HCT116 (cell line): ENCODE measurements at regions not wholly inside any gene's neighbourhood (a gene's known extent, or its start where the extent isn't known, plus 50 kb on each side); places are given as distances from the start of the nearest gene placed in this dataset.

ENCODE experiments used
- ATAC-seq: fragments of 200-7000 bp; cut with Tn5 transposase; 2 replicates; pipeline ENCODE4 v1.9.1; 2020; ENCODE audit warnings: mild to moderate bottlenecking, moderate library complexity
- BruUV-seq: library from RNA; stranded (reverse); fragments of 400-500 nt; replicated peaks from 2 replicates; lab custom pipeline; 2021; lab: Mats Ljungman, UMichigan
- CTCF ChIA-PET: fragments of 300-600 bp; sonication (Branson Sonifier 250); formaldehyde crosslinking; loops from one replicate; lab custom pipeline; 2021; ENCODE audit warnings: antibody characterized with exemption; lab: Charles Lee
- POLR2A ChIA-PET: fragments of 300-600, 350-600 bp; sonication (Branson Sonifier 250); formaldehyde crosslinking; loops from one replicate; lab custom pipeline; 2021; ENCODE audit warnings: antibody characterized with exemption; lab: Charles Lee
- RAD21 ChIA-PET, 2 experiments: fragments of 300-600 bp; sonication (Branson Sonifier 250); formaldehyde crosslinking; loops; one replicate each; lab custom pipeline; 2023; ENCODE audit warnings: low total read pairs in 2 of 2; ENCODE audit not compliant: uncharacterized antibody in 2 of 2, unreplicated experiment in 2 of 2, low non-redundant PET in 1 of 2; lab: Charles Lee
- DNase-seq: peaks from one replicate; pipeline ENCODE4 v3.0.0-alpha.2; 2010; ENCODE audit warnings: low read depth, low spot score
- H2AFZ ChIP-seq: fragments of 200-600 bp; shearing (Covaris generic), sonication (generic); 2 replicates; pipeline ENCODE4 v1.6.1; 2017; ENCODE audit warnings: low read depth, mixed run types, mixed read lengths, antibody characterized with exemption, low read length; ENCODE audit not compliant: poor library complexity, severe bottlenecking
- H3K27ac ChIP-seq: 2 replicates; pipeline ENCODE4 v1.5.1; 2012; ENCODE audit warnings: low read depth, low read length
- H3K27me3 ChIP-seq: fragments of 200-600 bp; sonication (generic); 2 replicates; pipeline ENCODE4 v1.6.1; 2016; ENCODE audit warnings: mixed run types, low read length, mixed read lengths; ENCODE audit not compliant: insufficient read depth
- H3K36me3 ChIP-seq, 2 experiments: fragments of 200-500 bp in 1 of 2; fragments of 200-600 bp in 1 of 2; sonication (Bioruptor generic) in 1 of 2; sonication (generic) in 1 of 2; 2 replicates each; pipeline versions ENCODE4 v1.5.1 to v1.6.1; 2014 to 2016; ENCODE audit warnings: low read length in 2 of 2, inconsistent platforms in 1 of 2, mixed read lengths in 1 of 2, mixed run types in 1 of 2; ENCODE audit not compliant: insufficient read depth in 2 of 2, control insufficient read depth in 1 of 2
- H3K4me1 ChIP-seq, 2 experiments: fragments of 200-600 bp in 1 of 2; sonication (generic) in 1 of 2; 2 replicates each; pipeline versions ENCODE4 v1.5.1 to v1.6.1; 2012 to 2017; ENCODE audit warnings: low read length in 2 of 2, inconsistent platforms in 1 of 2, mild to moderate bottlenecking in 1 of 2, mixed read lengths in 1 of 2, mixed run types in 1 of 2, moderate library complexity in 1 of 2; ENCODE audit not compliant: insufficient read depth in 2 of 2, control insufficient read depth in 1 of 2
- H3K4me2 ChIP-seq: fragments of 200-600 bp; sonication (generic); 2 replicates; pipeline ENCODE4 v1.6.1; 2017; ENCODE audit warnings: mixed run types, low read length, mixed read lengths
- H3K4me3 ChIP-seq, 2 experiments: fragments of 200-600 bp in 1 of 2; sonication (generic) in 1 of 2; replicated peaks in 1 of 2; 2 replicates each; pipeline ENCODE4 v1.5.1; 2011 to 2016; ENCODE audit warnings: low read length in 2 of 2, control low read depth in 1 of 2, low read depth in 1 of 2, mild to moderate bottlenecking in 1 of 2, mixed read lengths in 1 of 2, mixed run types in 1 of 2
- H3K79me2 ChIP-seq: fragments of 200-600 bp; sonication (generic); 2 replicates; pipeline ENCODE4 v1.6.1; 2017; ENCODE audit warnings: mild to moderate bottlenecking, mixed run types, low read length, moderate library complexity, mixed read lengths; ENCODE audit not compliant: insufficient read depth
- H3K9ac ChIP-seq: fragments of 200-600 bp; sonication (generic); 2 replicates; pipeline ENCODE4 v1.6.1; 2016; ENCODE audit warnings: low read length, mixed read lengths
- H3K9me2 ChIP-seq: fragments of 200-600 bp; sonication (generic), shearing (Covaris generic); 2 replicates; pipeline ENCODE4 v1.6.1; 2017; ENCODE audit warnings: mixed run types, mild to moderate bottlenecking, moderate library complexity; ENCODE audit not compliant: insufficient read depth
- H3K9me3 ChIP-seq, 2 experiments: fragments of 200-500 bp in 1 of 2; fragments of 200-600 bp in 1 of 2; sonication (Bioruptor generic) in 1 of 2; sonication (generic) in 1 of 2; 2 replicates each; pipeline ENCODE4 v1.6.1; 2014 to 2017; ENCODE audit warnings: low read length in 2 of 2, mixed read lengths in 2 of 2, inconsistent platforms in 1 of 2, low read depth in 1 of 2, mild to moderate bottlenecking in 1 of 2, mixed run types in 1 of 2, moderate library complexity in 1 of 2; ENCODE audit not compliant: control insufficient read depth in 1 of 2, insufficient read depth in 1 of 2
- H4K20me1 ChIP-seq: fragments of 200-600 bp; sonication (generic), shearing (Covaris generic); 2 replicates; pipeline ENCODE4 v1.6.1; 2017; ENCODE audit warnings: mixed run types, mild to moderate bottlenecking, moderate library complexity; ENCODE audit not compliant: insufficient read depth
- CEBPB ChIP-seq: IDR thresholded peaks from 2 replicates; pipeline ENCODE4 v1.6.1; 2012; ENCODE audit warnings: low read depth
- EGR1 ChIP-seq: IDR thresholded peaks from 2 replicates; pipeline ENCODE4 v1.6.1; 2012; ENCODE audit warnings: low read depth
- ELF1 ChIP-seq: IDR thresholded peaks from 2 replicates; pipeline ENCODE4 v1.6.1; 2012; ENCODE audit warnings: low read depth, borderline replicate concordance
- EZH2 ChIP-seq: fragments of 200-600 bp; sonication (generic); IDR thresholded peaks from 2 replicates; pipeline ENCODE4 v1.6.1; 2017; ENCODE audit warnings: antibody characterized with exemption, mixed run types
- EZH2phosphoT487 ChIP-seq: fragments of 200-600 bp; IDR thresholded peaks from 2 replicates; pipeline ENCODE4 v1.6.1; 2018; ENCODE audit warnings: antibody characterized with exemption, borderline replicate concordance
- FOSL1 ChIP-seq: IDR thresholded peaks from 2 replicates; pipeline ENCODE4 v1.6.1; 2012; ENCODE audit warnings: low read depth
- JUND ChIP-seq: IDR thresholded peaks from 2 replicates; pipeline ENCODE4 v1.6.1; 2012
- POLR2A ChIP-seq: IDR thresholded peaks from 2 replicates; pipeline ENCODE4 v1.7.0; 2011; ENCODE audit warnings: borderline replicate concordance; ENCODE audit not compliant: insufficient read depth, insufficient read length; ENCODE audit errors: extremely low read depth
- SIN3A ChIP-seq: IDR thresholded peaks from 2 replicates; pipeline ENCODE4 v1.6.1; 2012; ENCODE audit warnings: low read depth
- SP1 ChIP-seq: IDR thresholded peaks from 2 replicates; pipeline ENCODE4 v1.6.1; 2012; ENCODE audit warnings: low read depth
- SRF ChIP-seq: IDR thresholded peaks from 2 replicates; pipeline ENCODE4 v1.6.1; 2012; ENCODE audit warnings: low read depth
- TCF7L2 ChIP-seq: IDR thresholded peaks from 2 replicates; pipeline ENCODE4 v1.7.0; 2011; ENCODE audit warnings: borderline replicate concordance, inconsistent platforms; ENCODE audit not compliant: insufficient read depth, insufficient read length; ENCODE audit errors: extremely low read depth
- YY1 ChIP-seq: IDR thresholded peaks from 2 replicates; pipeline ENCODE4 v1.6.1; 2011; ENCODE audit warnings: low read length, low read depth, moderate library complexity, mild to moderate bottlenecking; ENCODE audit not compliant: insufficient replicate concordance; ENCODE audit errors: extremely low read depth
- ZFX ChIP-seq: fragments of 450-650 bp; IDR thresholded peaks from 2 replicates; pipeline ENCODE4 v1.6.1; 2017
- ZNF274 ChIP-seq: fragments of 200-500 bp; sonication (Bioruptor generic); IDR thresholded peaks from 2 replicates; pipeline ENCODE4 v1.6.1; 2014; ENCODE audit warnings: mild to moderate bottlenecking, low read depth, low read length, inconsistent platforms
- intact Hi-C: fragments of 100-400 bp; cut with micrococcal nuclease; formaldehyde crosslinking; loops from 2 replicates; pipeline ENCODE4 v1.10.0; 2022
- TF ChIP-seq, protein P1 (sequence below), 3 experiments: fragments of 200-600 bp in 1 of 3; sonication (generic) in 1 of 3; IDR thresholded peaks in 2 of 3; conservative IDR thresholded peaks in 1 of 3; 2 replicates each; pipeline ENCODE4 v1.5.1; 2012 to 2017; ENCODE audit warnings: low read depth in 2 of 3, low read length in 2 of 3, antibody characterized with exemption in 1 of 3, borderline replicate concordance in 1 of 3, control low read depth in 1 of 3, mild to moderate bottlenecking in 1 of 3, mixed read lengths in 1 of 3, mixed run types in 1 of 3, moderate library complexity in 1 of 3; ENCODE audit not compliant: insufficient read depth in 1 of 3
- TF ChIP-seq, protein P2 (sequence below): IDR thresholded peaks from 2 replicates; pipeline ENCODE4 v1.6.1; 2011; ENCODE audit warnings: mild to moderate bottlenecking, low read length, moderate library complexity; ENCODE audit not compliant: insufficient replicate concordance; ENCODE audit errors: extremely low read depth
- TF ChIP-seq, protein P3 (sequence below): IDR thresholded peaks from 2 replicates; pipeline ENCODE4 v1.6.1; 2012
- TF ChIP-seq, protein P4 (sequence below): IDR thresholded peaks from 2 replicates; pipeline ENCODE4 v1.6.1; 2012; ENCODE audit warnings: low read depth

DNA sequence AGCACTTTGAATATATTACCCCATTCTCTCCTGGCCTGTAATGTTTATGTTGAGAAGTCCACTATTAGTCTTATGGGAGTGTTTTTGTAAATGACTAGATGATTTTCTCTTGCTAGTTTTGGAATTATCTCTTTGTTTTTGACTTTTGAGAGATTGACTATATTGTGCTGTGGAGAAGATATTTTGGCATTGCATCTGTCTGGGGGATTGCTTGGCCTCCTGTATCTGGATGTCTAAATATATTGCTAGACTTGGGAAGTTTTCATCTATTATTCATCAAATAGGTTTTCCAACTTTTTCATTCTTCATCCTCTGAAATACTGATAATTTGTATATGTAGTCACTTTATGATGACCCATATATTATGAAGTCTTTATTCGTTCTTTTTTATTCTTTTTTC lies 277.1 kb upstream of the PCDH15 start:
- H3K4me2 ChIP-seq = no peak overlapping the region
- intact Hi-C loops = no loop called here
- H3K4me3 ChIP-seq = no peak overlapping the region
- H3K27me3 ChIP-seq = no peaks in the 10 kb centered on the region
- no peak for TF ChIP-seq ZNF274
- TF ChIP-seq YY1 = no peak
- no peak for TF ChIP-seq SIN3A
- TF ChIP-seq FOSL1 = no peak
- TF ChIP-seq POLR2A = no peak
- no peak for TF ChIP-seq EGR1
- TF ChIP-seq TCF7L2 = no peak
- no peak for TF ChIP-seq EZH2
- TF ChIP-seq, protein P1, sequence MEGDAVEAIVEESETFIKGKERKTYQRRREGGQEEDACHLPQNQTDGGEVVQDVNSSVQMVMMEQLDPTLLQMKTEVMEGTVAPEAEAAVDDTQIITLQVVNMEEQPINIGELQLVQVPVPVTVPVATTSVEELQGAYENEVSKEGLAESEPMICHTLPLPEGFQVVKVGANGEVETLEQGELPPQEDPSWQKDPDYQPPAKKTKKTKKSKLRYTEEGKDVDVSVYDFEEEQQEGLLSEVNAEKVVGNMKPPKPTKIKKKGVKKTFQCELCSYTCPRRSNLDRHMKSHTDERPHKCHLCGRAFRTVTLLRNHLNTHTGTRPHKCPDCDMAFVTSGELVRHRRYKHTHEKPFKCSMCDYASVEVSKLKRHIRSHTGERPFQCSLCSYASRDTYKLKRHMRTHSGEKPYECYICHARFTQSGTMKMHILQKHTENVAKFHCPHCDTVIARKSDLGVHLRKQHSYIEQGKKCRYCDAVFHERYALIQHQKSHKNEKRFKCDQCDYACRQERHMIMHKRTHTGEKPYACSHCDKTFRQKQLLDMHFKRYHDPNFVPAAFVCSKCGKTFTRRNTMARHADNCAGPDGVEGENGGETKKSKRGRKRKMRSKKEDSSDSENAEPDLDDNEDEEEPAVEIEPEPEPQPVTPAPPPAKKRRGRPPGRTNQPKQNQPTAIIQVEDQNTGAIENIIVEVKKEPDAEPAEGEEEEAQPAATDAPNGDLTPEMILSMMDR (IDR thresholded peaks at IDR 0.05 in 2 of 3, conservative IDR thresholded peaks at IDR 0.05 in 1 of 3; ENCODE audit: borderline replicate concordance in 1 of 3, insufficient read depth in 1 of 3, low read depth in 2 of 3, low read length in 2 of 3) = no peak
- TF ChIP-seq, protein P2, sequence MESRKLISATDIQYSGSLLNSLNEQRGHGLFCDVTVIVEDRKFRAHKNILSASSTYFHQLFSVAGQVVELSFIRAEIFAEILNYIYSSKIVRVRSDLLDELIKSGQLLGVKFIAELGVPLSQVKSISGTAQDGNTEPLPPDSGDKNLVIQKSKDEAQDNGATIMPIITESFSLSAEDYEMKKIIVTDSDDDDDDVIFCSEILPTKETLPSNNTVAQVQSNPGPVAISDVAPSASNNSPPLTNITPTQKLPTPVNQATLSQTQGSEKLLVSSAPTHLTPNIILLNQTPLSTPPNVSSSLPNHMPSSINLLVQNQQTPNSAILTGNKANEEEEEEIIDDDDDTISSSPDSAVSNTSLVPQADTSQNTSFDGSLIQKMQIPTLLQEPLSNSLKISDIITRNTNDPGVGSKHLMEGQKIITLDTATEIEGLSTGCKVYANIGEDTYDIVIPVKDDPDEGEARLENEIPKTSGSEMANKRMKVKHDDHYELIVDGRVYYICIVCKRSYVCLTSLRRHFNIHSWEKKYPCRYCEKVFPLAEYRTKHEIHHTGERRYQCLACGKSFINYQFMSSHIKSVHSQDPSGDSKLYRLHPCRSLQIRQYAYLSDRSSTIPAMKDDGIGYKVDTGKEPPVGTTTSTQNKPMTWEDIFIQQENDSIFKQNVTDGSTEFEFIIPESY = no peak
- no peak for TF ChIP-seq SRF
- no peak for TF ChIP-seq JUND
- no peak for TF ChIP-seq CEBPB
- TF ChIP-seq ZFX = no peak
- no peak for TF ChIP-seq SP1
- TF ChIP-seq, protein P3, sequence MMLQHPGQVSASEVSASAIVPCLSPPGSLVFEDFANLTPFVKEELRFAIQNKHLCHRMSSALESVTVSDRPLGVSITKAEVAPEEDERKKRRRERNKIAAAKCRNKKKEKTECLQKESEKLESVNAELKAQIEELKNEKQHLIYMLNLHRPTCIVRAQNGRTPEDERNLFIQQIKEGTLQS = no peak
- no peak for TF ChIP-seq EZH2phosphoT487
- TF ChIP-seq, protein P4, sequence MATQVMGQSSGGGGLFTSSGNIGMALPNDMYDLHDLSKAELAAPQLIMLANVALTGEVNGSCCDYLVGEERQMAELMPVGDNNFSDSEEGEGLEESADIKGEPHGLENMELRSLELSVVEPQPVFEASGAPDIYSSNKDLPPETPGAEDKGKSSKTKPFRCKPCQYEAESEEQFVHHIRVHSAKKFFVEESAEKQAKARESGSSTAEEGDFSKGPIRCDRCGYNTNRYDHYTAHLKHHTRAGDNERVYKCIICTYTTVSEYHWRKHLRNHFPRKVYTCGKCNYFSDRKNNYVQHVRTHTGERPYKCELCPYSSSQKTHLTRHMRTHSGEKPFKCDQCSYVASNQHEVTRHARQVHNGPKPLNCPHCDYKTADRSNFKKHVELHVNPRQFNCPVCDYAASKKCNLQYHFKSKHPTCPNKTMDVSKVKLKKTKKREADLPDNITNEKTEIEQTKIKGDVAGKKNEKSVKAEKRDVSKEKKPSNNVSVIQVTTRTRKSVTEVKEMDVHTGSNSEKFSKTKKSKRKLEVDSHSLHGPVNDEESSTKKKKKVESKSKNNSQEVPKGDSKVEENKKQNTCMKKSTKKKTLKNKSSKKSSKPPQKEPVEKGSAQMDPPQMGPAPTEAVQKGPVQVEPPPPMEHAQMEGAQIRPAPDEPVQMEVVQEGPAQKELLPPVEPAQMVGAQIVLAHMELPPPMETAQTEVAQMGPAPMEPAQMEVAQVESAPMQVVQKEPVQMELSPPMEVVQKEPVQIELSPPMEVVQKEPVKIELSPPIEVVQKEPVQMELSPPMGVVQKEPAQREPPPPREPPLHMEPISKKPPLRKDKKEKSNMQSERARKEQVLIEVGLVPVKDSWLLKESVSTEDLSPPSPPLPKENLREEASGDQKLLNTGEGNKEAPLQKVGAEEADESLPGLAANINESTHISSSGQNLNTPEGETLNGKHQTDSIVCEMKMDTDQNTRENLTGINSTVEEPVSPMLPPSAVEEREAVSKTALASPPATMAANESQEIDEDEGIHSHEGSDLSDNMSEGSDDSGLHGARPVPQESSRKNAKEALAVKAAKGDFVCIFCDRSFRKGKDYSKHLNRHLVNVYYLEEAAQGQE = no peak
- TF ChIP-seq ELF1 = no peak
- no peak for DNase-seq
- H3K9ac ChIP-seq = no peak overlapping the region
- CTCF ChIA-PET = no interaction called here
- H3K4me1 ChIP-seq = no peaks in the 10 kb centered on the region
- BruUV-seq = no TSS peak
- no peaks in the 10 kb centered on the region for H3K36me3 ChIP-seq
- no peaks in the 10 kb centered on the region for H3K9me2 ChIP-seq
- H3K9me3 ChIP-seq = peaks cover 0 to 22% of the 10 kb centered on the region in 2 experiments; a peak in 2 of 4 replicates
- RAD21 ChIA-PET = no interaction called here
- H3K27ac ChIP-seq = no peak overlapping the region
- ATAC-seq = no peak
- POLR2A ChIA-PET = no interaction called here
- H2AFZ ChIP-seq = no peak overlapping the region
- no peaks in the 10 kb centered on the region for H3K79me2 ChIP-seq
- no peaks in the 10 kb centered on the region for H4K20me1 ChIP-seq
